ENCODE measurements at regions not wholly inside any gene's neighbourhood (a gene's known extent, or its start where the extent isn't known, plus 50 kb on each side); places are given as distances from the start of the nearest gene placed in this dataset.
"Not testable (repeated sequence)": the region's sequence is repeated elsewhere in the genome, so short reads cannot be mapped to it uniquely, and the experiment has no call there.

DNA sequence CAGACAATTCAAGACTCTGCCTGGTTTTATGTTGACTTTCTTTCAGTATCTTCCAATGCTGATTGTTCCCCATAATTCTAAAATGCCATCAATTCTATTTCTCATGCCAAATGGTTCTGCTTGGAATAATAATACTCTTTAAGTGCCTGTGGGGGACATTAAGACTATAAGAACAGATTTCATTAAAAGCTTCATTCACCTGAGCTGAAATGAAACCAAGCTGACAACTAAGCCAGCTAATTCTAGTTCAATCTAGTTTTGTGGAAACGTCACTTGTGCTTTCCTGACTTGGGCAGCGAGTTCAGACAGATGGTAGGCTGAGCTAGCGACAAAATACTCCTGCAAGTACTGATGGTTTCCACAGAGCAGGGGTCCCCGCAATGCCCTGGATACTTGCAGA lies 491.1 kb upstream of the RAB6C start:
- no peak overlapping the region for H3K27ac ChIP-seq
- TF ChIP-seq, protein P1, sequence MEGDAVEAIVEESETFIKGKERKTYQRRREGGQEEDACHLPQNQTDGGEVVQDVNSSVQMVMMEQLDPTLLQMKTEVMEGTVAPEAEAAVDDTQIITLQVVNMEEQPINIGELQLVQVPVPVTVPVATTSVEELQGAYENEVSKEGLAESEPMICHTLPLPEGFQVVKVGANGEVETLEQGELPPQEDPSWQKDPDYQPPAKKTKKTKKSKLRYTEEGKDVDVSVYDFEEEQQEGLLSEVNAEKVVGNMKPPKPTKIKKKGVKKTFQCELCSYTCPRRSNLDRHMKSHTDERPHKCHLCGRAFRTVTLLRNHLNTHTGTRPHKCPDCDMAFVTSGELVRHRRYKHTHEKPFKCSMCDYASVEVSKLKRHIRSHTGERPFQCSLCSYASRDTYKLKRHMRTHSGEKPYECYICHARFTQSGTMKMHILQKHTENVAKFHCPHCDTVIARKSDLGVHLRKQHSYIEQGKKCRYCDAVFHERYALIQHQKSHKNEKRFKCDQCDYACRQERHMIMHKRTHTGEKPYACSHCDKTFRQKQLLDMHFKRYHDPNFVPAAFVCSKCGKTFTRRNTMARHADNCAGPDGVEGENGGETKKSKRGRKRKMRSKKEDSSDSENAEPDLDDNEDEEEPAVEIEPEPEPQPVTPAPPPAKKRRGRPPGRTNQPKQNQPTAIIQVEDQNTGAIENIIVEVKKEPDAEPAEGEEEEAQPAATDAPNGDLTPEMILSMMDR (conservative IDR thresholded peaks at IDR 0.05) = no peak

DNA sequence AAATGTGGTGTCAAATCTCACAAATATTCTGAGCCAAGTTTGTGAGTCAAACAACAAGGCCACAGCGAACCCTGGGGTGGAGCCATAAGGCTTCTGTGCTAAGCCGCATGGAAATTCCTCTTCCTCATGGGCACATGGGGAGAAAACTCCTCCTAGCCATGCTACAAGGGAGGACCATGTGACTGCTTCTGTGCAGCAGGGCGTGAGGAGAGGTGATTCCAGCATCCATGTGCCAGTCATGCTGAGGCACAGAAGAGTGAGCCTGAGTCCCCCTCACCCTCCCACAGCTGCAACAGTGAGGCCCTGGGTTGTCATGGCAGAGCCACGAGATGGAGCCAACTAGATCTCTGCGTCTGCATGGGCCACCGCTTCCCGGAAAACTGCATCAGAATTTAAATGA lies 488.8 kb upstream of the RAB6C start:
- TF ChIP-seq, protein P1 (conservative IDR thresholded peaks at IDR 0.05) = no peak
- H3K27ac ChIP-seq = no peak overlapping the region

DNA sequence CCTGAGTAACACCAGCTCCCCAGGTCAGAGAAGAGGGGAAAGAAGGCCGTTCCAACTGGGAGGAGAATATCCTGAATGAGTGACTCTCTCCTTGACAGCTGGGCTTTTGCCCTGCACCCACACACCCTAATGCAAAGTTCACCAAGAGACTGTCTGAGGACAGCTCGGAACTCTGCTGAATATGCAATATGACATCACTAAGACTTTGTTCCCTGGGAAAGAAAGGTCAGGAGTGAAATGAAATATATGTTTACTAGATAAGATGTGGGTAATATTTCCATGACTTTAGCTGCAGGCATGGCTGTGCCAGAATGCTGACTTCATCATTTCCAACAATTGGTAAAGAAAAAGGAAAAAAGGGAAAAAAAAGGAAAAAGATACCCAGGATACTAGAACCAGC lies 488.2 kb upstream of the RAB6C start:
- no peak overlapping the region for H3K27ac ChIP-seq
- TF ChIP-seq, protein P1 (conservative IDR thresholded peaks at IDR 0.05) = no peak

DNA sequence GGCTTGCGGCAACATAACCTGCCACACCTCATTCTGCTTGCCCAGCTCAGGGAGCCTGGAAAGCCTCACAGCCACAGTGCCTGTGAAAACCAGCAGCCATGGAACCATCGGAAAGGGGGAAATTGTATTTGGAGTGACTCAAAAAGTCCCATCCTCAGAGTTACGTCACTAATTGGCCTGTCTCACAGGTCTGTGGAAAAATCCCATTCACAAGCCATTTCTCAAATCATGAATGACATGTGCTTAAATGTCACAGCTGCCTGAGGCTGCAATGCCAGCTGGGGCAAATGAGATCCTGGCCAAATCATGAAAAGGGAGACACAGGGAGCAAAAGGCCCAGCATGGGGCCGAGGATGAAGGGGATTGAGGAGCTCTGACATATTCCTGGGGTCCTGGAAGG lies 486.9 kb upstream of the RAB6C start:
- H3K27ac ChIP-seq = no peak overlapping the region
- TF ChIP-seq, protein P1 (conservative IDR thresholded peaks at IDR 0.05) = no peak

DNA sequence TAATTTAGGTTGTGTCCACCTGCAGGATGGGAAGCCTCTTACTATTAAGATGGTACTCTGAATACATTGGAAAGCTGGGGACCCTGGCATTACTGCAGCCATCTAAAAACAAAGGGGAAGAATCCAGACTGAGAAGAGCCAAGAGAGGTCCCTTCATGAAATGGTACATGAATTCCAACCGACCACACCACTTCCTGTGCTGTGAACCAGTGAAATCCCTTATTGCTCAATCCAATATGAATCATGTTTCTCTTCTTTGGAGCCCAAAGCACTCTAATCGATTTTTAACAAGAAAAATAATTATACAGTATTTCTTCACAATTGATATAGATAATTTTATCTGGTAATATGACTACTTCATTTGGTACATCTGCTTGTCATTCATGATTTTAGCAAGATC lies 479.7 kb upstream of the RAB6C start:
- no peak overlapping the region for H3K27ac ChIP-seq
- TF ChIP-seq, protein P1 (conservative IDR thresholded peaks at IDR 0.05) = no peak

DNA sequence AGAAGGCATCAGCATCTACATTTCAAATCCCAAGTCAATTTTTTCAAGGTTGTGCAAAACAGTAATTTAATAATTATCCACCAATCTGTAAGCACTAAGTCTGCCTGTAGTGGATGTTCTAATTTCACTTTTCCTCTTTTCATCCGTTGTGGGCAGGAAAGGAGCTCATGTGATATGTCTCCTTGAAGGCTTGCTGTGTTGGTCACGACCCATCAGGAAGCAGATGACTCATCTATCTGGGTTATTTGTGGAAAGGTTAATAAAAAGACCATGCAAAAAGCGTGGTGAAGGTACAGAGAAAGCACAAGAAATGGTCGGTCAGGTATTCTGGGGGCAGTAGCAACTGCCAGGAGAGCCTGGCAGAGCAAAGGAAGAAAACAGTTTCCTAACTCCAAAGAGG lies 476.7 kb upstream of the RAB6C start:
- no peak overlapping the region for H3K27ac ChIP-seq
- TF ChIP-seq, protein P1 (conservative IDR thresholded peaks at IDR 0.05) = no peak

DNA sequence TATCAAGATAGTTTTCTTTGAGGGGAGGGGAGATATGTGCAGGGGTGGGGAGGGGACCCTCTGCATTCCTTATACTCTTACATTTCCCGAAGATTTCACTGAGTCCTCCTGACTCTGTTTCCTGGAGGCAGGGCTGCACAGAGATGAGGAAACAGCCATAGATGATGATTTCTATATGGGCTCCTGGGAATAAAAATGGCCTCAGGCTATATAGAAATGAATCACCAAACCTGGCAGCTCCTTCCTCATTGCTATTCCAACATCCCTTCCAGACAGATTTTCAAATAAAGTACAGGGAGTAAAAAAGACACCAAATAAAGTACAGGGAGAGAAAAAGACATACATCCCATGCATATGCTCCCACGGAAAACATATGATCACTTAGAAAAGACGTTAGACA lies 474.8 kb upstream of the RAB6C start:
- H3K27ac ChIP-seq = no peak overlapping the region
- TF ChIP-seq, protein P1 (conservative IDR thresholded peaks at IDR 0.05) = no peak

DNA sequence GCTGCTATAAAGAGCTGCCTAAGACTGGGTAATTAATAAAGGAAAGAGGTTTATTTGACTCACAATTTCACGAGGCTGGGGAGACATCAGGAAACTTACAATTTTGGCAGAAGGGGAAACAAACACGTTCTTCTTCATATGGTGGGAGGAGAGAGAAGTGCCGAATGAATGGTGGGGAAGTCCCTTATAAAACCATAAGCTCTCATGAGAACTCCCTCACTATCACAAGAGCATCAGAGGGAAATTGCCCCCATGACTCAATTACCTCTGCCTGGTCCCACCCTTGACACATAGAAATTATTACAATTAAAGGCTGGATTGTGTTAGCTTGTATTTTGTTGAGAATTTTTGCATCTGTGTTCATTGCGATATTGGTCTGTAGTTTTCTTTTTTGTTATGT lies 460.5 kb upstream of the RAB6C start:
- H3K27ac ChIP-seq = no peak overlapping the region
- TF ChIP-seq, protein P1 (conservative IDR thresholded peaks at IDR 0.05) = no peak

DNA sequence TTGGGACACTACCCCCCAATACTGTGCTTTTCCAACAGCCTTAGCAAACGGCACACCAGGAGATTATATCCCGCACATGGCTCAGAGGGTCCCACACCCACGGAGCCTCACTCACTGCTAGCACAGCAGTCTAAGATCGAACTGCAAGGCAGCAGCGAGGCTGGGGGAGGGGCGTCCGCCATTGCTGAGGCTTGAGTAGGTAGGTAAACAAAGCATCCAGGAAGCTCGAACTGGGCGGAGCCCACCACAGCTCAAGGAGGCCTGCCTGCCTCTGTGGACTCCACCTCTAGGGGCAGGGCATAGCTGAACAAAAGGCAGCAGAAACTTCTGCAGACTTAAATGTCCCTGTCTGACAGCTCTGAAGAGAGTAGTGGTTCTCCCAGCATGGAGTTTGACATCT lies 447.3 kb upstream of the RAB6C start:
- H3K27ac ChIP-seq = not testable (repeated sequence)

All from VCaP (cell line).